ENCODE measurements at regions not wholly inside any gene's neighbourhood (a gene's known extent, or its start where the extent isn't known, plus 50 kb on each side); places are given as distances from the start of the nearest gene placed in this dataset.

DNA sequence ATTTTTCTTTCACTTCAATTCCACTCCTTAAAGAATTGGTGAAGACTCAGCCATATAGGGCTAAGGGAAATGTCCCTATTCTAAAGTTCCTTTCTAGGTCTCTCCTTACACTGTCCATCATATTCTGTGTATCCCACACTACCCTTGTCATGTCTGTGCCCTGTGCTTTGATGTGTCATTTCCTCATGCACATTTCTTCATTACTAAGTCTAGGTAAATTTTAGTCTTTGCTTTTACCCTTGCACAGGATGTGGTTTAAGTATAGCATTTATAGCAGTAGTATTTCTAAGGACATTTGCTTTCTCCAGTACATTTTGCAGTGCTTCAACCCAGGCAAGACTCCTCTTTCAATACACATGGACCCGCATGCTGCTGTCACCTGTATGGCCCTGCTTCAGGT, 221.5 kb upstream of the ACVR2A start:
- TF ChIP-seq POLR2A (IDR thresholded peaks at IDR 0.05) (no peak), EP300 (IDR thresholded peaks at IDR 0.05) (no peak)
- TF ChIP-seq, protein P1, sequence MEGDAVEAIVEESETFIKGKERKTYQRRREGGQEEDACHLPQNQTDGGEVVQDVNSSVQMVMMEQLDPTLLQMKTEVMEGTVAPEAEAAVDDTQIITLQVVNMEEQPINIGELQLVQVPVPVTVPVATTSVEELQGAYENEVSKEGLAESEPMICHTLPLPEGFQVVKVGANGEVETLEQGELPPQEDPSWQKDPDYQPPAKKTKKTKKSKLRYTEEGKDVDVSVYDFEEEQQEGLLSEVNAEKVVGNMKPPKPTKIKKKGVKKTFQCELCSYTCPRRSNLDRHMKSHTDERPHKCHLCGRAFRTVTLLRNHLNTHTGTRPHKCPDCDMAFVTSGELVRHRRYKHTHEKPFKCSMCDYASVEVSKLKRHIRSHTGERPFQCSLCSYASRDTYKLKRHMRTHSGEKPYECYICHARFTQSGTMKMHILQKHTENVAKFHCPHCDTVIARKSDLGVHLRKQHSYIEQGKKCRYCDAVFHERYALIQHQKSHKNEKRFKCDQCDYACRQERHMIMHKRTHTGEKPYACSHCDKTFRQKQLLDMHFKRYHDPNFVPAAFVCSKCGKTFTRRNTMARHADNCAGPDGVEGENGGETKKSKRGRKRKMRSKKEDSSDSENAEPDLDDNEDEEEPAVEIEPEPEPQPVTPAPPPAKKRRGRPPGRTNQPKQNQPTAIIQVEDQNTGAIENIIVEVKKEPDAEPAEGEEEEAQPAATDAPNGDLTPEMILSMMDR (IDR thresholded peaks at IDR 0.05): no peak
